ENCODE measurements at regions not wholly inside any gene's neighbourhood (a gene's known extent, or its start where the extent isn't known, plus 50 kb on each side); places are given as distances from the start of the nearest gene placed in this dataset.
"Not testable (repeated sequence)": the region's sequence is repeated elsewhere in the genome, so short reads cannot be mapped to it uniquely, and the experiment has no call there.

GRCh38 chr13:68736961-68737360 lies 1370.7 kb upstream of the ATXN8OS start:
- DNase-seq (ENCODE audit: low spot score in 2 of 2) (no peak), ATAC-seq (no peak)
- H3K36me3 Mint-ChIP-seq = no peaks in the 10 kb centered on the region
- no peaks in the 10 kb centered on the region for H3K4me1 Mint-ChIP-seq
- H3K4me3 Mint-ChIP-seq = no peak overlapping the region
- H3K27ac Mint-ChIP-seq = no peak overlapping the region
- H3K9me3 Mint-ChIP-seq = peaks cover 2% of the 10 kb centered on the region

- Mint-ChIP-seq H3K9me3 (peaks cover 5% of the 10 kb centered on the region), H3K36me3 (no peaks in the 10 kb centered on the region), H3K4me1 (no peaks in the 10 kb centered on the region), H3K4me3 (no peak overlapping the region), H3K27ac (no peak overlapping the region)
- DNase-seq (ENCODE audit: low spot score in 2 of 2) (no peak), ATAC-seq (no peak)
Observed at GRCh38 chr13:68727798-68728197, 1379.8 kb upstream of the ATXN8OS start.

GRCh38 chr13:68727165-68727564 lies 1380.5 kb upstream of the ATXN8OS start:
- no peaks in the 10 kb centered on the region for H3K4me1 Mint-ChIP-seq
- DNase-seq (ENCODE audit: low spot score in 2 of 2) = no peak
- H3K36me3 Mint-ChIP-seq = no peaks in the 10 kb centered on the region
- H3K9me3 Mint-ChIP-seq = peaks cover 6% of the 10 kb centered on the region
- H3K4me3 Mint-ChIP-seq = no peak overlapping the region
- no peak overlapping the region for H3K27ac Mint-ChIP-seq
- ATAC-seq = no peak

- no peaks in the 10 kb centered on the region for H3K36me3 Mint-ChIP-seq
- ATAC-seq (no peak), DNase-seq (ENCODE audit: low spot score in 2 of 2) (no peak)
- peaks cover 6% of the 10 kb centered on the region for H3K9me3 Mint-ChIP-seq
- no peak overlapping the region for H3K27ac Mint-ChIP-seq
- H3K4me3 Mint-ChIP-seq = no peak overlapping the region
- H3K4me1 Mint-ChIP-seq = no peaks in the 10 kb centered on the region
Observed at GRCh38 chr13:68719815-68720214, 1387.8 kb upstream of the ATXN8OS start.

GRCh38 chr13:68715651-68716050 lies 1392.0 kb upstream of the ATXN8OS start:
- Mint-ChIP-seq H3K4me1 (no peaks in the 10 kb centered on the region), H3K4me3 (no peak overlapping the region), H3K9me3 (peaks cover 8% of the 10 kb centered on the region), H3K36me3 (no peaks in the 10 kb centered on the region), H3K27ac (no peak overlapping the region)
- DNase-seq (ENCODE audit: low spot score in 2 of 2) (no peak), ATAC-seq (no peak)

GRCh38 chr13:68714292-68714691 lies 1393.3 kb upstream of the ATXN8OS start:
- DNase-seq (ENCODE audit: low spot score in 2 of 2) (no peak), ATAC-seq (no peak)
- no peaks in the 10 kb centered on the region for H3K36me3 Mint-ChIP-seq
- H3K4me3 Mint-ChIP-seq = no peak overlapping the region
- H3K27ac Mint-ChIP-seq = no peak overlapping the region
- H3K9me3 Mint-ChIP-seq = peaks cover 8% of the 10 kb centered on the region
- no peaks in the 10 kb centered on the region for H3K4me1 Mint-ChIP-seq

GRCh38 chr13:68713394-68713793 lies 1394.2 kb upstream of the ATXN8OS start:
- DNase-seq (ENCODE audit: low spot score in 2 of 2) = no peak
- Mint-ChIP-seq H3K27ac (no peak overlapping the region), H3K4me3 (no peak overlapping the region), H3K4me1 (no peaks in the 10 kb centered on the region), H3K36me3 (no peaks in the 10 kb centered on the region), H3K9me3 (peaks cover 8% of the 10 kb centered on the region)
- ATAC-seq = no peak

- ATAC-seq (no peak), DNase-seq (ENCODE audit: low spot score in 2 of 2) (no peak)
- H3K4me1 Mint-ChIP-seq = no peaks in the 10 kb centered on the region
- H3K36me3 Mint-ChIP-seq = no peaks in the 10 kb centered on the region
- no peak overlapping the region for H3K4me3 Mint-ChIP-seq
- peaks cover 19% of the 10 kb centered on the region for H3K9me3 Mint-ChIP-seq
- H3K27ac Mint-ChIP-seq = no peak overlapping the region
Observed at GRCh38 chr13:68708336-68708908, 1399.2 kb upstream of the ATXN8OS start.

GRCh38 chr13:68706044-68706443 lies 1401.6 kb upstream of the ATXN8OS start:
- DNase-seq (ENCODE audit: low spot score in 2 of 2); H3K27ac Mint-ChIP-seq; ATAC-seq; H3K36me3 Mint-ChIP-seq; H3K4me1 Mint-ChIP-seq; H3K4me3 Mint-ChIP-seq: not testable (repeated sequence)
- peaks cover 11% of the 10 kb centered on the region for H3K9me3 Mint-ChIP-seq

GRCh38 chr13:68697551-68697950 lies 1410.1 kb upstream of the ATXN8OS start:
- DNase-seq (ENCODE audit: low spot score in 2 of 2) (no peak), ATAC-seq (no peak)
- no peak overlapping the region for H3K4me3 Mint-ChIP-seq
- no peaks in the 10 kb centered on the region for H3K4me1 Mint-ChIP-seq
- peaks cover 13% of the 10 kb centered on the region for H3K9me3 Mint-ChIP-seq
- no peaks in the 10 kb centered on the region for H3K36me3 Mint-ChIP-seq
- no peak overlapping the region for H3K27ac Mint-ChIP-seq

GRCh38 chr13:68696907-68697306 lies 1410.7 kb upstream of the ATXN8OS start:
- no peak for DNase-seq (ENCODE audit: low spot score in 2 of 2)
- H3K36me3 Mint-ChIP-seq = no peaks in the 10 kb centered on the region
- no peak for ATAC-seq
- no peaks in the 10 kb centered on the region for H3K4me1 Mint-ChIP-seq
- H3K27ac Mint-ChIP-seq = no peak overlapping the region
- H3K4me3 Mint-ChIP-seq = no peak overlapping the region
- H3K9me3 Mint-ChIP-seq = peaks cover 15% of the 10 kb centered on the region

- Mint-ChIP-seq H3K27ac (no peak overlapping the region), H3K9me3 (peaks cover 27% of the 10 kb centered on the region), H3K36me3 (no peaks in the 10 kb centered on the region), H3K4me1 (no peaks in the 10 kb centered on the region), H3K4me3 (no peak overlapping the region)
- ATAC-seq = no peak
- DNase-seq (ENCODE audit: low spot score in 2 of 2) = no peak
Observed at GRCh38 chr13:68692049-68692448, 1415.6 kb upstream of the ATXN8OS start.

- H3K36me3 Mint-ChIP-seq = no peaks in the 10 kb centered on the region
- H3K27ac Mint-ChIP-seq = no peak overlapping the region
- ATAC-seq (no peak), DNase-seq (ENCODE audit: low spot score in 2 of 2) (no peak)
- H3K9me3 Mint-ChIP-seq = peaks cover 28% of the 10 kb centered on the region
- H3K4me1 Mint-ChIP-seq = no peaks in the 10 kb centered on the region
- no peak overlapping the region for H3K4me3 Mint-ChIP-seq
Observed at GRCh38 chr13:68690567-68690966, 1417.1 kb upstream of the ATXN8OS start.

- Mint-ChIP-seq H3K4me1 (no peaks in the 10 kb centered on the region), H3K27ac (no peak overlapping the region), H3K4me3 (no peak overlapping the region), H3K9me3 (peaks cover 12% of the 10 kb centered on the region), H3K36me3 (no peaks in the 10 kb centered on the region)
- no peak for DNase-seq (ENCODE audit: low spot score in 2 of 2)
- ATAC-seq = no peak
Observed at GRCh38 chr13:68676513-68677115, 1431.0 kb upstream of the ATXN8OS start.

- Mint-ChIP-seq H3K9me3 (peaks cover 14% of the 10 kb centered on the region), H3K4me3 (no peak overlapping the region), H3K27ac (no peak overlapping the region), H3K4me1 (no peaks in the 10 kb centered on the region), H3K36me3 (no peaks in the 10 kb centered on the region)
- no peak for ATAC-seq
- no peak for DNase-seq (ENCODE audit: low spot score in 2 of 2)
Observed at GRCh38 chr13:68675209-68675608, 1432.4 kb upstream of the ATXN8OS start.

GRCh38 chr13:68667863-68668262 lies 1437.7 kb upstream of the PCDH9 start:
- no peaks in the 10 kb centered on the region for H3K36me3 Mint-ChIP-seq
- no peak overlapping the region for H3K4me3 Mint-ChIP-seq
- H3K9me3 Mint-ChIP-seq = peaks cover 10% of the 10 kb centered on the region
- no peak for ATAC-seq
- H3K4me1 Mint-ChIP-seq = no peaks in the 10 kb centered on the region
- no peak for DNase-seq (ENCODE audit: low spot score in 2 of 2)
- no peak overlapping the region for H3K27ac Mint-ChIP-seq
